Left cardiac atrium (tissue), 4 donors: ENCODE measurements at regions not wholly inside any gene's neighbourhood (a gene's known extent, or its start where the extent isn't known, plus 50 kb on each side); places are given as distances from the start of the nearest gene placed in this dataset.
A peak's percentile ranks its signal among the peaks of the same experiment; 100 is the strongest.

Experiments
- ATAC-seq, 2 donors: fragments of 200-7000 bp; cut with Tn5 transposase; one replicate each; pipeline ENCODE4 v1.9.1; 2020; ENCODE audit warnings: mild to moderate bottlenecking in 2 of 2, moderate library complexity in 2 of 2
- DNase-seq: peaks from one replicate; pipeline ENCODE4 v3.0.0-alpha.2; 2020
- intact Hi-C, 2 donors: fragments of 100-400 bp; cut with DNase I; formaldehyde crosslinking; loops; one replicate each; pipeline versions ENCODE4 v1.14.1 to v1.15.1; 2022 to 2023
- donor health status: DM: no; HTN: yes; CAD: no.
- donor health status: DM: no; HTN: yes; CAD: no; lungs with severe emphysema.
- donor health status: DM: yes; HTN: yes; CAD: no.
- donor health status: Dilated cardiomyopathy.

DNA sequence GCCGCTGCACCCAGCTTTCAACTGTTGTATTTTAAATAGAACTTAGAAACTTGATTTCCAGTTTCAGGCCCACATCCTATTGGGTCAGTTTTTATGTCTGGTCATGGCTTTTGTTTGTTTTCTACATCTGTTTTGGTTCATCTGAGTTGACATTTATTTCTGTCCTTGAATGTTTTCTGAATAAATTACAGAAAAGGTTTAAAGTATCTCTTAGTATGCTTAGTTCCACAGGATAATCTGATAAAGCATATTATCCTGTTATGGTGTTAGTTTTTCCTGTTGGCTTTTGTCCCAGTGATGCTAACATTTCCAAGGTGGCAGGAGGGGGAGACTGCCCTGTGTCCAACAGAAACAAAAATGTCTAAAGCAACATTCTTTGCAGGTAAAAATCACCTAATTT is 733.2 kb downstream of the INHBA start:
- no peak for DNase-seq
- intact Hi-C loops: no loop called here
- no peak for ATAC-seq

DNA sequence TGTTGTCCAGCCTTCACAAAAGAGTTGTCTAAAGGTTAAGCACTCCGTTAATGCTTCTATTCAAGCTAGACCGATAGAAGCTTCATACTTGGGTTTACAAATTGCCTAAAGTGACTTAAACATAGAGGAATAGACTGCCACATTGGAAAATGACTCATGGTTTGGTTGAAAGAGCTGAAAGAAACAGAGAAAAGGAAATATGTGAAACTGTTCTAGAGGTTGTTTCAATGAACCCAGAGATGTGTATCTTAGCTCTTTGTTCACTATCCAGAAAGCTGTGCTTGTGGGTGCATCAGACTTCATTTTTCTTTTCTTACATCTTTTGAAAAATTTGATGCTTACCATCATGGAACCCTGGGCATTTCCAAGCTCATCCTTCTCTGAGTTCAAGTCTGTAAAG is 736.2 kb downstream of the INHBA start:
- intact Hi-C loops: no loop called here
- ATAC-seq: no peak
- DNase-seq: no peak

DNA sequence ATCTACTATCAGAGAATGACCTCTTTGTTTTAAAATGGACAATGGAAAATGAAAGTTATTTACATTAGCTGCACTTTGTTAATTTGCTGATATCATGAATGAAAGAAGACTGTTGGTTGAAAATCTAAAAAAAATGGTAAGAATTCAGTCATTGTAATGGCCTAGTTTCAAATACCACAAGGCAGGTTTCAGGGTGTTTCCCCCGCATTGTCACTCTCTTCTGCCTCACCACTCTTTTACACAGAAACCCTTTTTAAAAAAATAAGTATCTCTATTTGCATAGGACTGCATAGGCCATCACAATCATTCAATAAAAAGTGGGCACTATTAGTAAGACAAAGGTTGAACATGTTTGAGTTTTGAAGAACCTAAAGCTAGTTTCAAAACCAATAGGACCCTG is 737.1 kb downstream of the INHBA start:
- intact Hi-C loops: no loop called here
- ATAC-seq (no peak), DNase-seq (no peak)

DNA sequence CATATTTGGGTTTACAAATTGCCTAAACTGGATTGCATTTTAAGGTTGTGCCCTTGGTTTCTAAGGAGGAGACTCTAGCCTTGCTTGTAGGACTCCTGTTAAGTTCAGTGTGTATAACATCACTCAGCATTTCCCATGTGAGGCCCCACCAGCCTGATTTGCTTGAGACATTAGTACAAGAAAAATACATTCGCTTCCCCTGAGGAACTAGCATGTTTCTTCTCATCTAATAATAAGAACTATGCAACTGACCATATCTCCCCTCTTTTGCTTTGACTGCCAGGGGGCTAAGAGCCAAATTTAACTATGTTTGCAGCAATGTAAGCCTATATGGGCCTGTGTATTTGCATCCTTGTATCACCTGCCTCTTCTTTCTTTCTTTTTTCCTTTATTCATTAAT is 737.9 kb downstream of the INHBA start:
- ATAC-seq: no peak
- no peak for DNase-seq
- intact Hi-C loops: no loop called here

DNA sequence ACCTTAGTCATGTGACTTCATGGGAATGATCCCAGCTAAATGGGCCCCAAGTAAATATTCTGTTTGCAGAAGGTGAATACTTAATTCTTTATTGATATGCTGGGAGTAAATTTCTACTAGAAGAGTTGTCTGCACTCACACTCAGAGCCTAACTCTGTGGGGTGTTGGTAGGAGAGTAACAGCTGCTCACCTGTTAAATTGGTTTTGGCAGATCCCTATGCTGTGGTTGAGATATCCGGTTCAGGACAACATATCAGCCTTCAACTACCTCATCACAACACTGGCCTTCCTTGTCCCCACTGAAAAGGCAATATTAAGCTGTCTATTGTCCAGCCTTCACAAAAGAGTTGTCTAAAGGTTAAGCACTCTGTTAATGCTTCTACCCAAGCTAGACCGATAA is 738.3 kb downstream of the INHBA start:
- no peak for DNase-seq
- intact Hi-C loops: no loop called here
- no peak for ATAC-seq

DNA sequence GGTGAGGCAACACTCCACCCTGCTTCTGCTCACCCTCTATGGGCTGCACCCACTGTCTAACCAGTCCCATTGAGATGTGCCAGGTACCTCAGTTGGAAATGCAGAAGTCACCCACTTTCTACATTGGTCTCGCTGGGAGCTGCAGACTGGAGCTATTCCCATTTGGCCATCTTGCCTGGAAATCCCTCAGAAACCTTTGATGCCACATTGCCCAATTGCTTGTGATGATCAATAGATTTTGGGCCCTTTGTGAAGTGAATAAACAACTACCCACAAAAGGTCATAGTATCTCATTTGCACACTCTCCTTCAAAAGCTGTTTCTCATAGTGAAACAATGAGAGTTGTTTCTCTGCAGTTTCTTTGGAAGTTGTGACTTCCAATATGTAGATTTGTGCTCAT is 742.9 kb downstream of the INHBA start:
- DNase-seq: no peak
- no peak for ATAC-seq
- intact Hi-C loops: no loop called here

DNA sequence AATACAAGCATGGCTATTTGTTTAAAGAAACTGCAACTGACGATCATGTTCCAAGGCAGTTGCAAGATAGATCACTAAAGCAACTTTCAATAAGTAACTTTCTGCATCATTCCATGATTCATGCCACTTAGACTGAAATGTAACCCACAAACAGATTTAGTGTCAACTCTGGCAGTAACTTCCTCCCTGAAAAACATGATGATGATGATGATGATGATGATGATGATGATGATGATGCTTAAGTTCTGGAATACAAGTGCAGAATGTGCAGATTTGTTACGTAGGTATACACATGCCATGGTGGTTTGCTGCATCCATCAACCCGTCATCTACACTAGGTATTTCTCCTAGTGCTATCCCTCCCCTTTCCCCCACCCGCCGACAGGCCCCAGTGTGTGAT is 754.7 kb downstream of the INHBA start:
- no peak for DNase-seq
- ATAC-seq: no peak
- intact Hi-C loops: no loop called here

DNA sequence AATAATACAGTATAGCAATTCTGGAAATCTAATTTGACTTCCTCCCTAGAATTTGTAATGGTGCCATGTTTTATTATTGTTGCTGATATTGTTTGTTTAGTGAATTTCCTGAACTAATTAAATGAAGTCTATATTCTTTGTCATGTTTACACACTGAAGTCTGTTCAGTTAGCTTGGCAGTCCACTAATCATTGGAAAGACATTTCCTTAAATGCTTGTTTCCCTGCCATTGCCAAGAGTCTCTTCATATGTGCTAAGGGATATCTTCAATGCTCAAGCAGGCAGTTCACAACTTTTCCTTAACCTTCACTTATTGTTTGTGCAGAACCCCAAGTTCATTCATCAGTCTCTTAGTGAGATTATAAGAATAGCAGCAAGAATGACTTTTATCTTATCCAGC is 755.3 kb downstream of the INHBA start:
- DNase-seq (no peak), ATAC-seq (no peak)
- intact Hi-C loops: no loop called here

DNA sequence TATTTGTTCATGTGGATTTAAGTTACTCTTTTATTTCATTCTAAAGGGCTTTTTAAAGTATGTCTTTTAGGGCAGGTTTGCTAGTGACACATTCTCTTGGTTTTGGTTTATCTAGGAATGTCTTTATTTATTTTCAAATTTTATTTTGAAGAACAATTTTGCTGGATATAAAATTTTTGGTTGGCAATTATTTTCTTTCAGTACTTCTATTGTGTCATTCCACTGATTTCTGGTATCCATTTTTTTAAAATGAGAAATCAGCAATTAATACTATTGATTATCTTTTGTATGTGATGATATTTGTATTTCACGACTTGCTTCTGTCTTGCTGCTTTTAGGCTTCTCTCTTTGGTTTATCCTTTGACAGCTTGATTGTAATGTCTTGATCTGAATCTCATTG is 756.3 kb downstream of the INHBA start:
- intact Hi-C loops: no loop called here
- DNase-seq: no peak
- no peak for ATAC-seq

DNA sequence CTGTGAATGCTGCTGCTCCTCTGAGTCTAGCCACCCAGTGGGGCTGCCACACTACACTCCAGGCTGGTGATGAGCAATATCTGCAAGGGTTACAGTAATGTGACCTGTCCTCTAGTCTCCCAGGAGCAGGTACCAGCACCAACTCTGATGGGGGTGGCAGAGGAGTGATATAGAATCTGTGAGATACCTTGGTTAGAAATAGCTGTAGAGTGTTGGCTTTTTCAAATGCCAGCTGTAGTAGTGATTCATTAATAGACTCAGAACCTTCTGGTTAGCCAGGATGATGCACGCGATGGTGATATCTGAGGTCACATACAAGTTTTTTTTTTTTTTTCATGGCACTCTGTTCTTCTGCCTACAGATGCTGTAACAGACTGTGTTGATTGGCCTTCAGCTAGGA is 757.1 kb downstream of the INHBA start:
- intact Hi-C loops: no loop called here
- ATAC-seq (no peak), DNase-seq (no peak)

DNA sequence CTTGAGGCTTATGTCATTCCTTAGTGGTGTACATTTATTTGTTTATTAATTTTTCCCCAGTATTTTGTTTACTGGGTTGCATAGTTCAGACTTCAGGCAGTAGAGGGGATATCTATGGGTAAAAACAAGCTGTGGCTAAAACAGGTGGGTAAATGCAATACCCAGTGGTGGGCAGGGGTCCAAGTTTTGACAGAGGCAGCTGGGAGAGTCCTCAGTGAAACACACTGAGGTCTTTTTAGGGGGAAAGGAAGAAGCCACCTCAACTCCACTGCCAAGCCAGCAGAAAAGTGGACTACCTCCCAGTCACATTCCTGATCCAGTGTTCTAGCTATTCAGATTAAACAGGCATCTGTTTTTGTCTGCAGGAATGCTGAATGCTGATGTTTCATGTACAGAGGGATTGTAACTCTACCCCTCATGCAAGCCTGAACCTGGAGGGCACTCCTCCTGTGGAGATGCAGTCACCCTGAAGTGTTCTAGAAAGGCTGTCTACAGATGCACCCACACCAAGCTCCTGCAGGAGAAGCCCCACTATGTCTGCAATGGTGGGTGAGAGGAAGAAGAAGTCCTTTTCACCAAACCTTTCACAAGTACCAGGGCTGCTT is 757.8 kb downstream of the INHBA start:
- intact Hi-C loops: no loop called here
- DNase-seq (no peak), ATAC-seq (no peak)

DNA sequence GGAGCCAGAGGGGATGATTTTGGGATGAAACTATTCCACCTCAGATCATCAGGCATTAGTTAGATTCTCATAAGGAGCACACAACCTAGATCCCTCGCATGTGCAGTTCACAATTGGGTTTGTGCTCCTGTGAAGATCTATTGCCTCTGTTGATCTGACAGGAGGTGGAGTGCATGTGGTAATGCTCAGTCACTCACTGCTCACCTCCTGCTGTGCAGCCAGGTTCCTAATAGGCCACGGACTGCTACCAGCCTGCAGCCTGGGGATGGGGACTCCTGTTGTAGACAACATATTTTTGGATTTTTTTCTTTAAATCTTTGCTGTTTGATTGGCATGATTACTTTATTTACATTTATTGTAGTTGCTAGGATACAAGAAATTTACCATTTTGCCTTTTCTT is 765.0 kb downstream of the INHBA start:
- no peak for DNase-seq
- intact Hi-C loops: no loop called here
- ATAC-seq: no peak

DNA sequence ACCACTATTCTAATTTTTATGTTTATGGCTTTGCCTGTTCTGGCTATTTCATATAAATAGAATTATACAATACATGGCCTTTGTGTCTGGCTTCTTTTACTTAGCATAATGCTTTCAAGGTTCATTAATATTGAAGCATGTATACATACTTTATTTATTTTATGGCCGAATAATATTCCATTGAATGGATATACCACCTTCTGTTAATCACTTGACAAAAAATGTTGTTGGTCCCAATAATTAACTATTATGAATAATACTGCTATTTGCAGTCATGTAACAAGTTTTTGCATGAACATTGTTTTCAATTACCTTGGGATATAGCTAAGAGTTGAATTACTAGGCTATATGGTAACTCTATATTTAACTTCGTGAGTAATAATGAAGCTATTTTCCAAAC is 767.5 kb downstream of the INHBA start:
- ATAC-seq: no peak
- intact Hi-C loops: no loop called here
- DNase-seq: no peak

DNA sequence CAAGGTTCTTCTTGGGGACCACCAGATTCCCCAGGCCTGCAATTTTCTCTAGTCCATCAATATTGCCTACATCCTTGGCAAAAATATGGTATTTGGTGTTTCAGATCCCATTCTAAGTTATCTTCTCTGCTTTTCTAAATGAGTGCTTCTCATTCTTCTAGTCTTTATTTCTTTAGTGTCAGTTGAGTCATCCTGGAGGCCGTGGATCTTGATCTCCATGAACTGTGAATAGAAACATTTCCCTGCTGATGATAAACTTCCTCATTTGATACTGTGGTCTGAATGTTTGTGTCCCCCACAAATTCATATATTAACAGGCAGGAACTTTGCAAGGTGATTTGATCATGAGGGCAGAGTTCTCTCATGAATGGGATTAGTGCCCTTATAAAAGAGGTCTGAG is 779.3 kb downstream of the INHBA start:
- intact Hi-C loops: no loop called here
- ATAC-seq (no peak), DNase-seq (no peak)

DNA sequence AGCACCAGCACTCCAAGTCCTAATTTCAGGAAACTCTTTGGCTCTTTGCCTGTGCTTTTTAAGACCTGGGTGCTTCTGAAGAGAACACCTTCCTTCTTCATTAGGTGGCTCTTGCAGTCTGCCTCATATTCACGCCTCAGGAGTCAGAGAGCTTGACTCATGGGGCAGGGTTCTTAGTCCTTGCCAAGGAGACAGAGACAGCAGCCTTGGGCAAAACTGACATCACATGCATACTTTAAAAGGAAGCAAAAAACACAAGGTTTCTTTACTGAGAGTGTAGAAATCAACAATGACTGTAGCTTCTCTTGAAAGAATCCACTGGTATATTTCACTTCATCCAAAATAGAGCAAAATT is 780.6 kb downstream of the INHBA start:
- DNase-seq (no peak), ATAC-seq (peak in 1 of 2 donors; percentile 68)
- intact Hi-C loops: no loop called here

DNA sequence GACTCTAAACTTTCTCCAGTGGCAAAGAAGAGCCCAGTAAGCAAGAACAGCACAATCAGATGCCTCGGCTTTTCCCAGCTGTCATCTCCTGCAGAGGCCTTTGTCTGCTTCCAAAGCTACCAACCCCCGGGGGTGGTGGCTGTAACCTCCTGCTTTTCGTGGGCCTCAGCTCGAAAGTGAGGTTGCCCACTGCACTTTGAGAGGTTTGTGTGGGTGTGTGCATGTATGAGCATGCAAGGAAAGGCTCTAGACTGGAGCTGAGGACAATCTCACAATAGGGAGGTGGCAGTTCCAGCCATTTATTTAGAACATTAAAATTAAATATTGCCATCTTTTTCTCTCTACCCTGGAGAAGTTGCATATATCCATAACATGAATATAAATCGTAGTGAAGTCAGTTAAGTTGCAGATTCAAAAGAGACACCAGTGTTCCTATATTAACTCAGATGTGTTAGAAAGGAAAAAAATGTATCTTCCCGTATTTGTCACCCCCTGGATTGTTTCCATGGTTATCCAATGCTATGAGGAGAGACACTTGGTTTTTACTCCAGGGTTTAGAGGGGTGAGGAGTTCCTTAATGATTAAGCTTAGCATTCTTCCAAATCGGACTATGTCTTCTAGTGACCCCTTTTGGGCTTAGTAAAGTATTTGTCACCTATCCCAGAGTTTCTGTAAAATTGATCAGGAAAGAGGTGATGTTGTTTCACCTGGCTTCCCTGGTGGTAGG is 781.1 kb downstream of the INHBA start:
- DNase-seq (no peak), ATAC-seq (no peak)
- intact Hi-C loops: no loop called here

DNA sequence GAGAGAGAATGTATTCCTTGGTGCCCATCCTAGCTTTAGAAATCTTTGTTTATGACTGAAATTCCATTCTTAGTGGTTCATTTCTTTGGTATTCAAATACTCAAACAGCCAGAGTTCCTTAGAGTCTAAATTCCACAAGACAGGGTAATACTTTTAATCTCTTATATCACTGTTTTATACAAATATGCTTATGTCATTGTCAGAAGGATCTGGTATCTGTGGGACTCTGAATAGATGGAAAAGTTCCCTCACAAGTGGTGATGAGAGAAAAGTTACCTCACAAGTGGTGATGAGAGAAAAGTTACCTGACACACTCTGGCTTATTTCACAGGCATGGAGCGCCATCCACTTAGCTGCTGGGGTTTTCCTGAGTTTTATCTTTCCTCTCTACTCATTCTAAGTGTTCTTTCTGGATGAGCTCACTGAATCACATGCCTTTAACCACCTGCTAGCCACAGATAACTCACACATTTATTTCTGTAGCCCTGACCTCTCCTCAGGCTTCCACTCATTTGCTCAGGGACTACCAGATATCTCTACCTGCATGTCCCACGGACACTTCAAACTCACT is 784.0 kb downstream of the SUGCT start:
- ATAC-seq: peak; percentile 23 to 93
- intact Hi-C loops: no loop called here
- DNase-seq: no peak

DNA sequence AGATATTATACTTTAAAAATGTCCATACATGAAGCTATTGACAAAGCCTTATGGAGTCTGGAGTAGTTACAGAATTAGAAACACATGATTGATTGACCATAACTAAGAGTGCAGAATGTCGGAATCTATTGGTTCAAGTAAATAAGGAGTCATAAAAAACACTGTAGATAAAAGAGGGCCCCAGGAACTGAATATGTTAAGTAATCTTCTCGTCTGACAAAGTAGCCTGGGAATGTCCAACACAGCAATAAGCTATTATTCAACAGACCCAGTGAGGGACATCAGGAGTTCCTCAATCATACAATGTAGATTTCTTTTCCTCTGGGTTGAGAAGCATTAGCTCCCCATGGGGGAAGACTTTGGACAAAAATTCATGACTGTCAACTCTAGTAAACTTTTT is 782.0 kb downstream of the SUGCT start:
- intact Hi-C loops: no loop called here

DNA sequence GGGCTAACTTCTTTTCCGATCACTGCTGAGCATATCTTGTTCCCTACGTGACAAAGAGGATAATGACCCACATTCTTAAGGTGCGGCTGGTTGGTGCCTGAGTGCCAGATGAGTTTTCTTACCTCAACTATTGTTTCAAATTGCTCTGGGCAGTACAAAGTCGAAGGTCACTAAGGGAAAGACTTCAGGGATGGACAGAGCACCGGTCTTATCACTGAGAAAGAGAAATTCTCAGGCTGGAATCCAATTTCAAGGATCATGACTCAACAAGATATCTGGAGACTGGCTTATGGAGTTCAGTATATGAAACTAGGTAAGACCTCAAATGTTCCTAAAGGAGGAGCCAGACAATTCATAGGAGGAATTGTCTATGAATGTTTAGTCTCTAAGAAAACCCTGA is 780.3 kb downstream of the SUGCT start:
- intact Hi-C loops: no loop called here
- ATAC-seq (peak in 1 of 2 donors; percentile 51), DNase-seq (no peak)

More for the DNA sequence above, 782.0 kb downstream of the SUGCT start:
- DNase-seq: no peak
- ATAC-seq: no peak
